ENCODE measurements at regions not wholly inside any gene's neighbourhood (a gene's known extent, or its start where the extent isn't known, plus 50 kb on each side); places are given as distances from the start of the nearest gene placed in this dataset.

- intact Hi-C loops (cut with DNase I; ENCODE audit: low total_unique reads): no loop called here
- no peak for TF ChIP-seq POLR2AphosphoS5 (IDR thresholded peaks at IDR 0.05)
- TF ChIP-seq, protein P1, sequence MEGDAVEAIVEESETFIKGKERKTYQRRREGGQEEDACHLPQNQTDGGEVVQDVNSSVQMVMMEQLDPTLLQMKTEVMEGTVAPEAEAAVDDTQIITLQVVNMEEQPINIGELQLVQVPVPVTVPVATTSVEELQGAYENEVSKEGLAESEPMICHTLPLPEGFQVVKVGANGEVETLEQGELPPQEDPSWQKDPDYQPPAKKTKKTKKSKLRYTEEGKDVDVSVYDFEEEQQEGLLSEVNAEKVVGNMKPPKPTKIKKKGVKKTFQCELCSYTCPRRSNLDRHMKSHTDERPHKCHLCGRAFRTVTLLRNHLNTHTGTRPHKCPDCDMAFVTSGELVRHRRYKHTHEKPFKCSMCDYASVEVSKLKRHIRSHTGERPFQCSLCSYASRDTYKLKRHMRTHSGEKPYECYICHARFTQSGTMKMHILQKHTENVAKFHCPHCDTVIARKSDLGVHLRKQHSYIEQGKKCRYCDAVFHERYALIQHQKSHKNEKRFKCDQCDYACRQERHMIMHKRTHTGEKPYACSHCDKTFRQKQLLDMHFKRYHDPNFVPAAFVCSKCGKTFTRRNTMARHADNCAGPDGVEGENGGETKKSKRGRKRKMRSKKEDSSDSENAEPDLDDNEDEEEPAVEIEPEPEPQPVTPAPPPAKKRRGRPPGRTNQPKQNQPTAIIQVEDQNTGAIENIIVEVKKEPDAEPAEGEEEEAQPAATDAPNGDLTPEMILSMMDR (IDR thresholded peaks at IDR 0.05 in 8 of 11, conservative IDR thresholded peaks at IDR 0.05 in 3 of 11): no peak
- TF ChIP-seq POLR2A (IDR thresholded peaks at IDR 0.05): no peak
- DNase-seq: no peak
- peaks cover 0 to 7% (median 0%) of the 10 kb centered on the region in 8 donors for H3K9me3 ChIP-seq
- 71 to 99% (median 81%) methylated on average over 2 of the region's 2 CpGs for WGBS, 5 donors
- H3K27me3 ChIP-seq (replicated peaks in 1 of 7): no peaks in the 10 kb centered on the region
- H3K4me3 ChIP-seq: no peak overlapping the region
- H3K36me3 ChIP-seq: no peaks in the 10 kb centered on the region
- H3K4me1 ChIP-seq: no peaks in the 10 kb centered on the region
- H3K27ac ChIP-seq: no peak overlapping the region
Measured at GRCh38 chr4:58475097-58475496, 1364.9 kb upstream of the IGFBP7 start.

GRCh38 chr4:58465031-58465430 lies 1354.8 kb upstream of the IGFBP7 start:
- H3K4me1 ChIP-seq: no peaks in the 10 kb centered on the region
- H3K27ac ChIP-seq: no peak overlapping the region
- 87 to 95% (median 92%) methylated on average over 7 to 13 of the region's 13 CpGs for WGBS, 5 donors
- no peaks in the 10 kb centered on the region for H3K36me3 ChIP-seq
- intact Hi-C loops (cut with DNase I; ENCODE audit: low total_unique reads): no loop called here
- H3K4me3 ChIP-seq: no peak overlapping the region
- no peak for DNase-seq
- no peaks in the 10 kb centered on the region for H3K27me3 ChIP-seq (replicated peaks in 1 of 7)
- H3K9me3 ChIP-seq: peaks cover 0 to 50% (median 16%) of the 10 kb centered on the region in 8 donors
- TF ChIP-seq POLR2A (IDR thresholded peaks at IDR 0.05) (no peak), POLR2AphosphoS5 (IDR thresholded peaks at IDR 0.05) (no peak)
- TF ChIP-seq, protein P1 (IDR thresholded peaks at IDR 0.05 in 8 of 11, conservative IDR thresholded peaks at IDR 0.05 in 3 of 11): no peak

DNA sequence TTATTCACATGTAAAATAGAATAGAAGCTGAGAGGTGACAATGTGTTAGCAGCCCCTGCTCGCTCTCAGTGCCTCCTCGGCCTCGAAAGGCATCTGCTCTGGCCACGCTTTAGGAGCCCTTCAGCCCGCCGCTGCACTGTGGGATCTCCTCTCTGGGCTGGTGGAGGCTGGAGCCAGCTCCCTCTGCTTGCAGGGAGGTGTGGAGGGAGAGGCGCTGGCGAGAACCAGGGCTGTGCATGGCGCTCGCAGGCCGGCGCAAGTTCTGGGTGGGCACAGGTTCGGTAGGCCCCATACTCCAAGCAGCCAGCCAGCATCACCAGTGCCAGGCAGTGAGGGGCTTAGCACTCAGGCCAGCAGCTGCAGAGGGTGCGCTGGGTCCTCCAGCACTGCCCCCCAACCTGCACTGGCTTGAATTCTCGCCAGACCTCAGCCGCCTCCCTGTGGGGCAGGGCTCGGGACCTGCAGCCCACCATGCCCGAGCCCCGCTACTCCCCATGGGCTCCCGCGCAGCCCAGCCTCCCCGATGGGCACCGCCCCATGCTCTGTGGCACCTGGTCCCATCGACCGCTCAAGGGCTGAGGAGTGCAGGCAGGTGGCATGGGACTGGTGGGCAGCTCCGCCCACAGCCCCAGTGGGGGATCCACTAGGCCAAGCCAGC lies 1346.7 kb upstream of the IGFBP7 start:
- peaks cover 0 to 39% (median 13%) of the 10 kb centered on the region in 8 donors for H3K9me3 ChIP-seq
- H3K4me3 ChIP-seq: no peak overlapping the region
- TF ChIP-seq, protein P1 (IDR thresholded peaks at IDR 0.05 in 8 of 11, conservative IDR thresholded peaks at IDR 0.05 in 3 of 11): no peak
- TF ChIP-seq POLR2AphosphoS5 (IDR thresholded peaks at IDR 0.05) (no peak), POLR2A (IDR thresholded peaks at IDR 0.05) (no peak)
- H3K27me3 ChIP-seq (replicated peaks in 1 of 7): no peaks in the 10 kb centered on the region
- WGBS, 5 donors: 88 to 96% (median 93%) methylated on average over 20 to 26 of the region's 26 CpGs
- H3K27ac ChIP-seq: no peak overlapping the region
- no peaks in the 10 kb centered on the region for H3K36me3 ChIP-seq
- no peak for DNase-seq
- no peaks in the 10 kb centered on the region for H3K4me1 ChIP-seq
- intact Hi-C loops (cut with DNase I; ENCODE audit: low total_unique reads): no loop called here

DNA sequence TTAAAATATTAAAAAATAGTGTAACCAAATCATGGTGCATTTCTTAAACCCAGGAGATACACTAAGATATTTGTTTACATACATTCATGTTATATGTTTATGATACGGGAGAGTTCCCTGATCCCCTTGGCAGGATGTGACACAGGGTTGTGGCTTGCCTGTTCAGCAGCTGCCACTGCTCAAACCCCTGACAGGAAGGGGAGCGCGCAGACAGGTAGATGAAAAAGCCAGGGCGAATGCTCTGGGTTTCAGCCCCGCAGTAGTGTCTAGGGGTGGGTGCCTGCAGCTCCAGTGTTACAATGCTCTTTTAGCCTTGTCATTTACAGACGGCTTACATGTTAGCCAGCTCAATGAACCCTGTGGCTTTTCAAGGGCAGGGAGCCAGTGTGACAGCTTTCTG lies 1343.8 kb upstream of the IGFBP7 start:
- no peaks in the 10 kb centered on the region for H3K4me1 ChIP-seq
- H3K27ac ChIP-seq: no peak overlapping the region
- TF ChIP-seq POLR2AphosphoS5 (IDR thresholded peaks at IDR 0.05): no peak
- no peak for TF ChIP-seq POLR2A (IDR thresholded peaks at IDR 0.05)
- TF ChIP-seq, protein P1 (IDR thresholded peaks at IDR 0.05 in 8 of 11, conservative IDR thresholded peaks at IDR 0.05 in 3 of 11): no peak
- H3K27me3 ChIP-seq (replicated peaks in 1 of 7): no peaks in the 10 kb centered on the region
- DNase-seq: no peak
- no peak overlapping the region for H3K4me3 ChIP-seq
- intact Hi-C loops (cut with DNase I; ENCODE audit: low total_unique reads): no loop called here
- 68 to 79% (median 70%) methylated on average over 5 to 6 of the region's 6 CpGs for WGBS, 5 donors
- H3K36me3 ChIP-seq: no peaks in the 10 kb centered on the region
- H3K9me3 ChIP-seq: peaks cover 0 to 21% (median 3%) of the 10 kb centered on the region in 8 donors

Data from spleen (tissue), 11 donors.